ENCODE measurements at regions not wholly inside any gene's neighbourhood (a gene's known extent, or its start where the extent isn't known, plus 50 kb on each side); places are given as distances from the start of the nearest gene placed in this dataset.

DNA sequence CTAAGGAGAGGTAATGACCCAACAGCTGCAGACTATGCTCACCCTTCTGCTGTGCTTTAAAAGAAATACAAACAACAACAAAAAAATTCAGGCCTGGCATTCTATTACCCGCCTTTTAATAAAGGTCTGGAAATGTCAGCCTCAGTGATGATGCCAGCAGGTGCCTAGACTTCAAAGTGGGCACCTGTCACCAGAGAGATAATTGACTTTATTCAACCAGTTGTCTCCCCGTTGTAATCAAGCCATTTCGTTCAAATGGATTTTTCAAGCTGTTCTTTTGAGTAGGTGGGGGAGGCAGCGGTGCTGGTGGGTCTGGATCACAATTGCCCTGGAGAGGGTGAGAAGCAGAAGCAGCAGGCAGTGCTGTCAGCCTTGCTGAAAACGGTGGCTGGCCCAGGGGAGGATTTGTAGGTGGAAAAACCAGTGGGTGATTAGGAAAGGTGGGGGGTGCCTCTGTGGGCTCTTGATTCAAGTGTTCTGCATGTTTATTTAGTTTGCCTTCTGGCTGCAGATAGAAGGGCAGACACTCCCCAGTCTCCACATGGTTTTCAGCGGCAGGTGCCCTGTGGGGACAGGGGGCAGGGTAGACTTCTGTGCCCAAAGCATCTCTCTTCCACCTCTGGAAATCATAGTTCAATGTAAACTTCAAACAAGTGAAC lies 300.2 kb upstream of the SLCO3A1 start:
- DNase-seq (ENCODE audit: insufficient read length, low spot score): no peak
- no peak for FAIRE-seq
- TF ChIP-seq POLR2A (IDR thresholded peaks at IDR 0.05; ENCODE audit: low read depth, low read length): no peak

DNA sequence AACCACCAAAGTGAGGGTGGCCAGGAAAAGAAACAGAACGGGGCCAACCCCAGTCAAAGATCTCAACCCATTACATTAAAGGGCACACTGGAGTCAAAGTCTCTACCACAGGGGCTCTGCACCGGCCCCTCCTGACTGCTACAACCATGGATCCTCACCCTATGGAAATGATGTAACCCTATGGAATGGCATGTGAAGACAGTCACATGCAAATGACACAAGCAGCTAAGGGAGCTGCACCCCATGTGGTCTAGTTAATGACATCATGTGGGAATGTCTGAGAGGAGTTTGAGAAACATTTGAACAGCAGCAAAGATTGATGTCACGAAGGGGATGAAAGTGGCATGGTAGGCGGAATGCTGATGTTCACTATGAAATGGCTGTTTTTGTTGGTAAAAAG lies 298.2 kb upstream of the SLCO3A1 start:
- no peak for TF ChIP-seq POLR2A (IDR thresholded peaks at IDR 0.05; ENCODE audit: low read depth, low read length)
- DNase-seq (ENCODE audit: insufficient read length, low spot score) (no peak), FAIRE-seq (no peak)

DNA sequence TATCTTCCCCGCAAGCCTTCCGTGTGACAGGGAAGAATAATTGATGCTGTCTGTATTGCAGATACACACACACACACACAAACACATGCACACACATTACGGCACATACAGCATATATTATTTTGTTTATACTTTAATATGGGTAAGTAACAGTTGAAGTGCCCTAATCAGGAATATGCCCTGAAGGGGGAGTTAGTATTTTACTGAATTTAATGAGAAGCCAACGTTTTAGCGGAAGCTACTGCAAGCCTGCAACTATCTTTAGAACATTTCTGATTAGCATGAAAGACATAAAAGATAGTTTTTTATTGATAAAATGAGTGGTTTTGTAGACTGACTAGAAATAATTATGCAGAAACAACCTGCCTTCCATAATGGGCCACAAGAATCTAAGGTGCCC lies 296.6 kb upstream of the SLCO3A1 start:
- TF ChIP-seq POLR2A (IDR thresholded peaks at IDR 0.05; ENCODE audit: low read depth, low read length): no peak
- FAIRE-seq: no peak
- no peak for DNase-seq (ENCODE audit: insufficient read length, low spot score)

DNA sequence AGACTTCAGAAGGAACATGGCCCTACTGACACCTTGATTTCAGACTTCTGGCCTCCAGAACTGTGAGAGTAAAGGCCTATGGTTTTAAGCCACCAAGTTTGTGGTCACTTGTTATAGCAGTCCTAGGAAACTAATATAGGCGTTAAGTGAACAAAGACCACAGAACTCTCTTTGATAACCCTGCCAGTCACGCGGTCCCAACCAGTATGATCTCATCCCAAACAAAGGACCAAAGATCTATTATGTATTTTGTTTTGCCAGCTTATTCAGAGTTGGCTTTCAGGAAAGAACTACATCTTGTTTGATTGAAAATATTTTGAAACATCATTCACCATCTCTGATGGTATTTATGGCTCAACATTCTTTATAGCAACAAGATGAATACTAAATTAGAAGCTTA lies 294.4 kb upstream of the SLCO3A1 start:
- DNase-seq (ENCODE audit: insufficient read length, low spot score): no peak
- FAIRE-seq: no peak
- no peak for TF ChIP-seq POLR2A (IDR thresholded peaks at IDR 0.05; ENCODE audit: low read depth, low read length)

DNA sequence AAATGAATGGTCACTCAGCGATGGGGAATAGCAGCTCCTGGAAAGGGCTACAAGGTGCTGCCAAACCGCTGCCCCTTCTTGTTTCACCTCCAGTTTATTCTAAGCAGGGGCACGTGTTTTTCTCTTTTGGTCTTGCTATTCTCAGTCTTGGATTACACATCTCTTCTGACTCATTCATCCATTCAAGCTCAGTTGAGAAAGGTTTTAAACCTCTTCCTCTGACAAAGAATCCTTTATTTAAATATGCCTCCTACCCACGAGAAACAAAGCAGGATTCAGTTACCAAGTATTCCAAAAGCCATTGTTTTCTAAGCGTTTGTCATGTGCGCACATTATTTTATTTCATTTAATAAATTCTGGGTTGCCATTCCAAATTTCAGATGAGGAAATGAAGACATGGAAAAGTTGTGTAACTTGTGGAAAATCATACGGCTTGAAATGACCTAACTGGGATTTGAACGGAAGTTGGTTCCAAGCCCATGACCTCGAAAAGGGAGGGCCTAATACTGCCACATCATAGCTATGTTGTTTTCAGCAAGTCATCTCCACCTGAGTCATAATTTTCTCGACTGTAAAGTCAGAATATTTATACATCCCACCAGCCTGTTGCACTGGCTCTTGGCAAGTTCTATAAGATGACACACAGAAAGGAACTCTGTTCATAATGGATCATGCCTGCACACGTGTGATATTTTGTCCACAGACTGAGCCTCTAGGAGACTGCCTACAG lies 292.0 kb upstream of the SLCO3A1 start:
- TF ChIP-seq POLR2A (IDR thresholded peaks at IDR 0.05; ENCODE audit: low read depth, low read length): no peak
- FAIRE-seq: peak; percentile 87

DNA sequence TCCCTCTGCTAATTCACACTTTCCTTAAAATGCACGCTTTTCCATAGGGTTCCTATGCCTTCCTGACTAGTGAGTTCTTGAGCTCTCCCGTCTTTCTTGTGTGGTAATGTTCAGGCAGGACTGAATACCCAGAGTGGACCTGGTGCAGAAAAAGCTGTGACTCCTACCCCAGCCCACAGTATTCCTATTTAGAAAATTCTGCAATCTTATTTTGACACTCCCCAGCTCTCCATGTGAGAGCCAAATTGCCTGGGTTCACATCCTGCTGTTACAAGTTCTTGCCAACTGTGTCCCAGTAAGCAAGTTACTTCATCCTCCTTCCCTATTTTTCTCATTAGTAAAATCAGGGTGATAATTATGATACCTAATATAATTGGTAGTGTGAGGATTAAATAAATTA lies 290.8 kb upstream of the SLCO3A1 start:
- DNase-seq (ENCODE audit: insufficient read length, low spot score): no peak
- TF ChIP-seq POLR2A (IDR thresholded peaks at IDR 0.05; ENCODE audit: low read depth, low read length): no peak
- FAIRE-seq: no peak

More for the DNA sequence above, 292.0 kb upstream of the SLCO3A1 start:
- DNase-seq (ENCODE audit: insufficient read length, low spot score): peak; percentile 23

DNA sequence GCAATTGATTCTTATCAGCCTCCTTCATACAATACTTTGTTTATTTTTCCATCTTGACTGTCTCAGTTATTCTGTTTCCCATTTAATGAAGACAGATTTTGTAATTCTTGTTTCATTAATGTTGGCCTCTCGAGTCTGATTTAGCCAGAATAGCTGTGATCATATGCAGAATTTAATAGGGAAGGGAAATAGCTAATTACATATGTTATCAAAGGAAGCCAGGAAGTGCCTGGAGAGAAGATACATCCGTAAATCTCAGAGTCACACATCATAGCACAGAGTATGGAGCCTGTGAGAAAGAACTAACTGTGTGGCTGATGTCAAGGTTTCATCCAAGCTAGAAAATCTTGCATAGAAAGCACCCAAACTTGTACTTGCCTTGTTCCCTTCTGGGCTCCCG lies 288.9 kb upstream of the SLCO3A1 start:
- no peak for TF ChIP-seq POLR2A (IDR thresholded peaks at IDR 0.05; ENCODE audit: low read depth, low read length)
- FAIRE-seq (no peak), DNase-seq (ENCODE audit: insufficient read length, low spot score) (no peak)

DNA sequence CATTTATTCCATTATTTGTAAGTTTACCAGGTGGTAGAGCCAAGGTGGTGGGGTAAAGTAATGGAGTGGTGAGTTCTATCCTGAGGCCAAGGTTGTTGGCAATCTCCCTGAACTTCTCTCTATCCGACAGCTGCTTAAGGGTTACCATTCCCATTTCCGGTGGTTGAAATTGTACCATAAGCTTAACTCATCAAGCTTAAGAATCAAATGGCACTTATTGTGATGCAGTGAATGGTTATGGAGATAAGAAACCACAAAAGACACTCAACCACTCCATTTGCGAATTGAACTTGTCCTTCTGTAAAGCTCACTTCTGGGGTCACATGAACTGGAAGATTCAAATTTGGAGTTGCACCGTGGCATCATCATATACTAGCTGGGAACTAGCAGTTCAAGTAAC lies 287.4 kb upstream of the SLCO3A1 start:
- TF ChIP-seq POLR2A (IDR thresholded peaks at IDR 0.05; ENCODE audit: low read depth, low read length): no peak
- no peak for FAIRE-seq
- DNase-seq (ENCODE audit: insufficient read length, low spot score): no peak

DNA sequence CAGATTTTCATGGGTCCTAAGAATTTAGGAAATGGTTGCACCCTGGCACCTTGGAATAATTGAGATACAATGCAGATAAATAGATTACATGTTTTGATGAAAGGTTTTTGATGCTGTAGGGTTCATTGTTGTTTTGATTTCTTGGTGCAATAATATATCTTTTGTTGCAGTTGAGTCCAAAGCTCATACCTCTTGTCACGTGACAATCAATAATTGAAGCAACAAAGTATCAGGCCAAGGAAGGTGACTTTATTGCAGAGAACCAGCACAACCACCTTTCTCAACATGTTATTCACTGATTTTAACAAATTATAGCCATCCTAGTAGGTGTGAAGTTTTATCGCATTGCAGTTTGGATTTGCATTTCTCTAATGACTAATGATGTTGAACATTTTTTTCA lies 285.5 kb upstream of the SLCO3A1 start:
- FAIRE-seq: no peak
- no peak for TF ChIP-seq POLR2A (IDR thresholded peaks at IDR 0.05; ENCODE audit: low read depth, low read length)

DNA sequence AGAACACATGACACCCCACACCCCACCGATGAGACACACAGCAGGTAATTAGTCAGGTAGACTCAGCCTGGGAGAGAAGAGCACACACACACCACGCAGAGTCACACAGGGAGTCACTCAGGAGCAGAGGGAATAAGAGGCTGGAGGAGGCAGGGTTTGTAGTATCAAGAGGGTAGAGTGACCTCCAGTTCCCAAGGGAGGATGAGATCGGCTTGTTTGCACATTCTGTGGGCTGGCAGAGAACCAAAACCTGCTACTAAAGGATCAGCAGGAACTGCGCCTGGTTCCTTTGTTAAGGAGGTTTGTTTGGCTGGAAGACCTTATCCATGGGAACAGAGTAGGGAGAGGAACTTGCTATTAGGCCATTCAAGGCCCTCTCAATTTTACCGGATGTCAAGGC lies 281.4 kb upstream of the SLCO3A1 start:
- FAIRE-seq (no peak), DNase-seq (ENCODE audit: insufficient read length, low spot score) (no peak)
- TF ChIP-seq POLR2A (IDR thresholded peaks at IDR 0.05; ENCODE audit: low read depth, low read length): no peak

More for the DNA sequence above, 285.5 kb upstream of the SLCO3A1 start:
- no peak for DNase-seq (ENCODE audit: insufficient read length, low spot score)

DNA sequence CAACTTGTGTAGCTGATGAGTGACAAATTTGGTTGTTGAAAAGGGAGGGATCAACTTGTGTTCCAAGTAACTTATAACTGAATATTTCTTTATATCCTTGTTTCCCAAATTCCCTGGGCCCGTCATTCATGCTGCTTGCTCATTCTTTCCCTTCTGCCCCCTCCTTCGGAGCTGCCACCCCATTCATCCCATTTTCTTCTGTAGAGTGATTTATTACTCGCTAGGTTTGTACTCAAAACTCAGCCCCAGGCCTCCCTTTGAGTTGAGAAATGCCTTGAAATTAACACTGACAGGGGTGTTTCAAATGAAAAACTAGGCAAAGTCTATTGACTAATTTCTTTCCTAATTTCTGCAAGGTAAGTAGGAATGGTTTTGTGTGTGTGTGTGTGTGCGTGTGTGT lies 277.4 kb upstream of the SLCO3A1 start:
- DNase-seq (ENCODE audit: insufficient read length, low spot score): no peak
- TF ChIP-seq POLR2A (IDR thresholded peaks at IDR 0.05; ENCODE audit: low read depth, low read length): no peak
- FAIRE-seq: no peak

DNA sequence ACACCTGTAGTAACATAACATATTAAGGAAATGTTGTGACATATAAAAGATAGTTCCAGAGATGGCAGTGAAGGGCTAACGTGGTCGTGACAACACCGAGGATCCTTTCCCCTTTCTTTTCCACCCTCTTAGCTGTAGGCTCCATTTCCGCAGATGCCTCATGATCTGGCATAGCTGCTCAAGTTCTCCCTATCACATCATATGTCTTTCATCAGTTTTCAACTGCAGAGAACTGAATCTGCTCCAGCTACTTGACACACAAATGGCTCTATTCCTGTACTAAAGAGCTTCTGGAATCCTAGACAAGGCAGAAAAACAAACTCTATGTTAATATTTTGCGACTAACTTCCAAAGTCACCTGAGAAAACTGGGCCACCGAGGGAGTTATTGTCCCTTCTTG lies 275.0 kb upstream of the SLCO3A1 start:
- FAIRE-seq (no peak), DNase-seq (ENCODE audit: insufficient read length, low spot score) (no peak)
- TF ChIP-seq POLR2A (IDR thresholded peaks at IDR 0.05; ENCODE audit: low read depth, low read length): no peak

DNA sequence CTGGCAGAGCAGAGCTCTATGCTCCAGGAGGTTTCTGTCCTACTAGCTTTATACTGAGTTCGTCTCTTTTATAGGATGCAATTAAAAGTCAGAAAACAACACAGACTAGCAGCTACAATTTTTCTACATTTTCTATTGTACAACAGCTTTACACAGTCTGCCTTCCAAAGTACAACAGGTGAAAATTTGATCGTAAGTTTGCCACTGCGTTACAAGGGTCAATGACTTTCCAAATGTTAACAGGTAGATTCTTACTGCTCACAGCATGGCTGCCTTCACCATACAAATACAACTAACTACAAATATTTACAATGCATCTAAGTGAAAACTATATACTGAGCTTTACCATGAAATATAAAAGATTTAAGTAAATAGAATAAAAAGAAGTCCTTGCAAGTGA lies 268.6 kb upstream of the SLCO3A1 start:
- no peak for FAIRE-seq

DNA sequence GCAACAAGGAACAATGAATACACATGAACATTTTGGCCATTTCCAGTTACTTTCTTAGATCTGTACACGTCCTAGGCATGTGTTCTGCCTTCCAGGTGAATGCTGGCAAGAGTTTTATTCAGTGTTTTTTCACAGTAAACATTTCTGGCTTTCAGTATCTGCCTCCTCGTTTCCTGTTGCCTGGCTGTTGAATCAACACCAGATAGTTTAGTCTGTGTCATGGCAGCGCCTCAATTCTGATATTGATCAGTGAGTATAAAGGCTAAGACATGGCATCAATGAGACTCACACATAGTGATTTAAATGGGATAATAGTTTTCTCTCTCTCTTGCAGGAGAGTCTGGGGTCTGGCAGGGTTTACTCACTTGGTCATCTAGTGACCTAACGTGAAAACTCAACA lies 266.9 kb upstream of the SLCO3A1 start:
- FAIRE-seq (no peak), DNase-seq (ENCODE audit: insufficient read length, low spot score) (no peak)
- no peak for TF ChIP-seq POLR2A (IDR thresholded peaks at IDR 0.05; ENCODE audit: low read depth, low read length)

More for the DNA sequence above, 268.6 kb upstream of the SLCO3A1 start:
- no peak for DNase-seq (ENCODE audit: insufficient read length, low spot score)
- no peak for TF ChIP-seq POLR2A (IDR thresholded peaks at IDR 0.05; ENCODE audit: low read depth, low read length)

DNA sequence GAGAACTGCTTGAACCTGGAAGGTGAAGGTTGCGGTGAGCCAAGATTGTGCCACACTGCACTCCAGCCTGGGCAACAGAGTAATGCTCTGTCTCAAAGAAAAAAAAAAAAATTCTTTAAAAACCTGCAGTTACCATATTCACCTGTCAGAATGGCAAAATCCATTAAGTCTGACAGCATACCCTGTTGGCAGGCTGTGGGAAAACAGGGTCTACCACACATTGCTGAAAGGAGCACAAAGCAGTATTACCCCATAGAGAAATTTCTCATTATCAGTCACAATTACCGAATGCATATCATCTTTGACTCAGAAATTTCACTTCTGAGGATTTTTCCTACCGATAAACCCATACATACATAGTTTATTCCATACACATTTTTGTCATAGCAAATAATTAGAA lies 264.1 kb upstream of the SLCO3A1 start:
- DNase-seq (ENCODE audit: insufficient read length, low spot score) (no peak), FAIRE-seq (no peak)
- TF ChIP-seq POLR2A (IDR thresholded peaks at IDR 0.05; ENCODE audit: low read depth, low read length): no peak

Measured in H54 (cell line).